ENCODE measurements at regions not wholly inside any gene's neighbourhood (a gene's known extent, or its start where the extent isn't known, plus 50 kb on each side); places are given as distances from the start of the nearest gene placed in this dataset.

DNA sequence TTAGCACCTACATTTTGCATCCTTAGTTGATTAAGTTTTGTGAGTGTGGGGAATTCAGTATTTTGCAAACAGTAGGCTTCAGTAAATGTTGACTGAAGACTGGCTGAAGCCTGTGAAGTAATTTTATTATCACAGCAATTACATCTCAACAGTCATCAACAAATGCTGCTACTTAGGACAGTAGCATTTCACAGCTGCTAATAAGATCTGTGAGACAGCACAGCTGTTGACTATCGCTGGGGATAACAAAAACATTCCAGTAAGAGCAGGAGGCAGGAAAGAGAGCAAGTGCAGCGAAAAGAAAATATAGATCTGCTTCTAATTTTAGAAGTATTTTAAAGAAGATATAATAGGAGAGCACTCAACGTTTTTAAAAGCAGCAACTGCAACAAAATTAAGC is 117.3 kb upstream of the FGF10 start:
- DNase-seq (no peak), ATAC-seq (no peak)
- POLR2A ChIA-PET (ENCODE audit: unreplicated experiment), result no interaction called here
- Histone ChIP-seq H3F3A (ENCODE audit: low read length, unreplicated experiment) (no peaks in the 10 kb centered on the region), H2AFZ (ENCODE audit: low read length) (no peak overlapping the region), H3K9me3 (ENCODE audit: low read length) (no peaks in the 10 kb centered on the region), H3K4me1 (ENCODE audit: insufficient read depth, low read length) (no peaks in the 10 kb centered on the region), H3K36me3 (ENCODE audit: low read depth, low read length) (no peaks in the 10 kb centered on the region), H3K27ac (ENCODE audit: low read length) (no peak overlapping the region), H3K9me2 (replicated peaks; ENCODE audit: low read length) (no peaks in the 10 kb centered on the region), H3K79me2 (ENCODE audit: low read length) (no peaks in the 10 kb centered on the region), H3K27me3 (ENCODE audit: low read length) (peaks cover 12% of the 10 kb centered on the region; the same call in 1 of the 2 replicates), H4K20me1 (ENCODE audit: low read length) (no peaks in the 10 kb centered on the region), H3K4me3 (ENCODE audit: low read length) (no peak overlapping the region), H3K4me2 (ENCODE audit: low read length) (no peak overlapping the region), H3K9ac (ENCODE audit: low read length) (no peak overlapping the region)
- intact Hi-C loops (cut with micrococcal nuclease), result no loop called here
- no TSS peak for BruUV-seq (replicated peaks)
- CTCF ChIA-PET, result no interaction called here
- TF ChIP-seq, protein P1, sequence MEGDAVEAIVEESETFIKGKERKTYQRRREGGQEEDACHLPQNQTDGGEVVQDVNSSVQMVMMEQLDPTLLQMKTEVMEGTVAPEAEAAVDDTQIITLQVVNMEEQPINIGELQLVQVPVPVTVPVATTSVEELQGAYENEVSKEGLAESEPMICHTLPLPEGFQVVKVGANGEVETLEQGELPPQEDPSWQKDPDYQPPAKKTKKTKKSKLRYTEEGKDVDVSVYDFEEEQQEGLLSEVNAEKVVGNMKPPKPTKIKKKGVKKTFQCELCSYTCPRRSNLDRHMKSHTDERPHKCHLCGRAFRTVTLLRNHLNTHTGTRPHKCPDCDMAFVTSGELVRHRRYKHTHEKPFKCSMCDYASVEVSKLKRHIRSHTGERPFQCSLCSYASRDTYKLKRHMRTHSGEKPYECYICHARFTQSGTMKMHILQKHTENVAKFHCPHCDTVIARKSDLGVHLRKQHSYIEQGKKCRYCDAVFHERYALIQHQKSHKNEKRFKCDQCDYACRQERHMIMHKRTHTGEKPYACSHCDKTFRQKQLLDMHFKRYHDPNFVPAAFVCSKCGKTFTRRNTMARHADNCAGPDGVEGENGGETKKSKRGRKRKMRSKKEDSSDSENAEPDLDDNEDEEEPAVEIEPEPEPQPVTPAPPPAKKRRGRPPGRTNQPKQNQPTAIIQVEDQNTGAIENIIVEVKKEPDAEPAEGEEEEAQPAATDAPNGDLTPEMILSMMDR (conservative IDR thresholded peaks at IDR 0.05; ENCODE audit: low read depth, low read length), result no peak
- no peak for TF ChIP-seq EZH2 (IDR thresholded peaks at IDR 0.05; ENCODE audit: low read length, unreplicated experiment)
- no peak for TF ChIP-seq EZH2phosphoT487 (IDR thresholded peaks at IDR 0.05; ENCODE audit: borderline replicate concordance, low read length)

DNA sequence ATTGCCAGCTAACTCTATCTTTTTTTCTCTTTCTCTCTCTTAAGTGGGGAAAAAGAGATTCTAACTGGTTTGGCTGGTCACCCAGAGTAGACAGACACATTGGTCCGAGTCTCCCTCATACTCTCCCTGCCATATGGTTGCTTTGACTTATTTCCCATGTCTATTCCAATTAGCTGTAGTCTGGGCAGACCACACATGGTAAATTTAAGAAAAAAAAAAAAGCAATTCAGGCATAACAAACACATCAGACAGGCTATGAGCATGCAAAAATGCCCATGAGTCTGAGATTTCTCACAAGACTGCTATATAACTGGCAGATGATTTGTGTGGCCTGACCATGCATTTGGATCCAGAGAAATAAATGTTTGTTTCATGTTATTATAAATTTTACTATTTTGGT is 110.2 kb upstream of the FGF10 start:
- no peak overlapping the region for H3K9ac ChIP-seq (ENCODE audit: low read length)
- TF ChIP-seq, protein P1 (conservative IDR thresholded peaks at IDR 0.05; ENCODE audit: low read depth, low read length), result no peak
- no peak for TF ChIP-seq EZH2phosphoT487 (IDR thresholded peaks at IDR 0.05; ENCODE audit: borderline replicate concordance, low read length)
- TF ChIP-seq EZH2 (IDR thresholded peaks at IDR 0.05; ENCODE audit: low read length, unreplicated experiment), result no peak
- H3K79me2 ChIP-seq (ENCODE audit: low read length), result no peaks in the 10 kb centered on the region
- H3K4me2 ChIP-seq (ENCODE audit: low read length), result no peak overlapping the region
- intact Hi-C loops (cut with micrococcal nuclease), result no loop called here
- H3K27ac ChIP-seq (ENCODE audit: low read length), result no peak overlapping the region
- H3K27me3 ChIP-seq (ENCODE audit: low read length), result no peaks in the 10 kb centered on the region
- no peak overlapping the region for H3K4me3 ChIP-seq (ENCODE audit: low read length)
- H3K36me3 ChIP-seq (ENCODE audit: low read depth, low read length), result no peaks in the 10 kb centered on the region
- no peaks in the 10 kb centered on the region for H3K9me2 ChIP-seq (replicated peaks; ENCODE audit: low read length)
- H3K4me1 ChIP-seq (ENCODE audit: insufficient read depth, low read length), result no peaks in the 10 kb centered on the region
- H3K9me3 ChIP-seq (ENCODE audit: low read length), result no peaks in the 10 kb centered on the region
- H2AFZ ChIP-seq (ENCODE audit: low read length), result no peak overlapping the region
- no TSS peak for BruUV-seq (replicated peaks)
- H4K20me1 ChIP-seq (ENCODE audit: low read length), result no peaks in the 10 kb centered on the region
- H3F3A ChIP-seq (ENCODE audit: low read length, unreplicated experiment), result no peaks in the 10 kb centered on the region
- no peak for ATAC-seq
- no peak for DNase-seq
- POLR2A ChIA-PET (ENCODE audit: unreplicated experiment), result no interaction called here
- CTCF ChIA-PET, result no interaction called here

DNA sequence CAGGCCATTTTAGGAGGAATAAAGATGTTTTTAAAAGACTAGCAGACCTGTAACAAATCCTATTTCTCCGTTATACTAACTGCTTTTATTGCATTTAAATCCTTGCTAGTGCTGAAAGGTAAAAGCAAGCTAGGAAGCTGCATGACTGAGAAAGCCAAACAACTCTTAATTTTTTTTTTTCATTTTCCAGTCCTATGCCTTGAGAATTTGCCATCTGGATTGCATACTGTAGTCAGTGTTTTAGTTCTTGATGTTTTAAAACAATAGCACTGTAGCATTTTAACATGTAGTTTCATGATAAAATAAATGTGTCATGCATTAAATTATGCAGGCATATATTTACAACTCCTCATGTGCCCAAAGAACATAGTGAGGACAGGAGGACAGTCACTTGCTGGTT is 108.4 kb upstream of the FGF10 start:
- H3K4me1 ChIP-seq (ENCODE audit: insufficient read depth, low read length), result no peaks in the 10 kb centered on the region
- no peaks in the 10 kb centered on the region for H3K27me3 ChIP-seq (ENCODE audit: low read length)
- no peak overlapping the region for H3K27ac ChIP-seq (ENCODE audit: low read length)
- no peaks in the 10 kb centered on the region for H3K9me3 ChIP-seq (ENCODE audit: low read length)
- intact Hi-C loops (cut with micrococcal nuclease), result no loop called here
- H3K79me2 ChIP-seq (ENCODE audit: low read length), result no peaks in the 10 kb centered on the region
- CTCF ChIA-PET, result no interaction called here
- DNase-seq (no peak), ATAC-seq (no peak)
- no peak overlapping the region for H3K4me2 ChIP-seq (ENCODE audit: low read length)
- POLR2A ChIA-PET (ENCODE audit: unreplicated experiment), result no interaction called here
- TF ChIP-seq EZH2phosphoT487 (IDR thresholded peaks at IDR 0.05; ENCODE audit: borderline replicate concordance, low read length) (no peak), EZH2 (IDR thresholded peaks at IDR 0.05; ENCODE audit: low read length, unreplicated experiment) (no peak)
- TF ChIP-seq, protein P1 (conservative IDR thresholded peaks at IDR 0.05; ENCODE audit: low read depth, low read length), result no peak
- H3K4me3 ChIP-seq (ENCODE audit: low read length), result no peak overlapping the region
- H2AFZ ChIP-seq (ENCODE audit: low read length), result no peak overlapping the region
- no peaks in the 10 kb centered on the region for H4K20me1 ChIP-seq (ENCODE audit: low read length)
- no TSS peak for BruUV-seq (replicated peaks)
- H3F3A ChIP-seq (ENCODE audit: low read length, unreplicated experiment), result no peaks in the 10 kb centered on the region
- H3K9ac ChIP-seq (ENCODE audit: low read length), result no peak overlapping the region
- no peaks in the 10 kb centered on the region for H3K36me3 ChIP-seq (ENCODE audit: low read depth, low read length)
- no peaks in the 10 kb centered on the region for H3K9me2 ChIP-seq (replicated peaks; ENCODE audit: low read length)
